HG03066 (cell line): ENCODE measurements at regions not wholly inside any gene's neighbourhood (a gene's known extent, or its start where the extent isn't known, plus 50 kb on each side); places are given as distances from the start of the nearest gene placed in this dataset.
"Not testable (repeated sequence)": the region's sequence is repeated elsewhere in the genome, so short reads cannot be mapped to it uniquely, and the experiment has no call there.

ENCODE experiments used
- ATAC-seq: cut with Tn5 transposase; IDR thresholded peaks from one replicate; pipeline ENCODE4 v1.9.1; 2021; ENCODE audit warnings: low read depth; ENCODE audit not compliant: unreplicated experiment

GRCh38 chr10:22825841-22826240 lies 102.0 kb upstream of the ARMC3 start:
- no peak for ATAC-seq

GRCh38 chr10:22824984-22825383 lies 102.9 kb upstream of the ARMC3 start:
- ATAC-seq: no peak

DNA sequence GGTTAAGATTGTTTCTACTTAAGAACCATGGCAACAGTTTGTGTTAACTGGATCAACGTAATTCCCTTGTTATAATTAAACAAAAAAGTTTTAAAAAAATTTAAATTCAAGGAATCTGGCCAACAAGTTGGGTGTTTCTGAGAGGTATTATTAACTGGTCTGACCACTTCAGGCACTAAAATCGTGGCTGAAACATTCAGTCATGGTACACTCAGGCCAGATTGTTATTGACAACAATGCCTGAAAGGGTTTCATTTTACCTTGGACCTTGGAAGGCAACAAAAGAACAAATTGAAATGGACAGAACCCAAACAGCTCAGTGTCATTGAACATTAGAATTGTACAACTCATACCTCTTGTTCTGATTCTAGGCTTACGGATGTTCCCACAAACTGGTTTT lies 103.3 kb upstream of the ARMC3 start:
- no peak for ATAC-seq

DNA sequence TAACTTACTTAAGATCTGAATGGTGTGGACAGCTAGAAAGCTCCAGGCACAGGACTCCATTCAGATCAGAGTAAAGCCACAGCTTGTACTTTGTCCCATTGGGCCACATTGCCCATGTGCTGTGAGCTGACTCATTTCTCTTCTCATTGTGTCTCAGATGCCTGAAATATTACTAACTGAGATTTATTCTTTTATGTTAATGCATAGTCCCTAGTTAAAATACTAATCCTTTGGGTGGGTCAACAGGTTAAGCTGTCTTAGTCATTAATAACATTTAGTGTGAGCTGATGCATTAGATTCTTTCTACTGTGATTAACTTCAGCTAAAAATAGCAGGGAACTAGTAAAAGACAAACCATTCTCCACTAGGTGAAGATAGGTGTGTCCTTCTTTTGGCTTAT lies 104.7 kb upstream of the ARMC3 start:
- ATAC-seq: no peak

GRCh38 chr10:22821921-22822320 lies 105.9 kb upstream of the ARMC3 start:
- not testable (repeated sequence) for ATAC-seq

GRCh38 chr10:22821501-22821900 lies 106.4 kb upstream of the ARMC3 start:
- no peak for ATAC-seq

GRCh38 chr10:22816298-22816653 lies 101.9 kb upstream of the PIP4K2A start:
- no peak for ATAC-seq

GRCh38 chr10:22810643-22811465 lies 96.5 kb upstream of the PIP4K2A start:
- no peak for ATAC-seq

GRCh38 chr10:22807238-22807637 lies 92.9 kb upstream of the PIP4K2A start:
- no peak for ATAC-seq

- no peak for ATAC-seq
Measured at GRCh38 chr10:22805304-22805703, 90.9 kb upstream of the PIP4K2A start.

GRCh38 chr10:22803261-22803885 lies 89.0 kb upstream of the PIP4K2A start:
- ATAC-seq: no peak

GRCh38 chr10:22801785-22802184 lies 87.4 kb upstream of the PIP4K2A start:
- no peak for ATAC-seq

- not testable (repeated sequence) for ATAC-seq
Measured at GRCh38 chr10:22797796-22798195, 83.4 kb upstream of the PIP4K2A start.

- no peak for ATAC-seq
Measured at GRCh38 chr10:22795546-22795945, 81.2 kb upstream of the PIP4K2A start.

DNA sequence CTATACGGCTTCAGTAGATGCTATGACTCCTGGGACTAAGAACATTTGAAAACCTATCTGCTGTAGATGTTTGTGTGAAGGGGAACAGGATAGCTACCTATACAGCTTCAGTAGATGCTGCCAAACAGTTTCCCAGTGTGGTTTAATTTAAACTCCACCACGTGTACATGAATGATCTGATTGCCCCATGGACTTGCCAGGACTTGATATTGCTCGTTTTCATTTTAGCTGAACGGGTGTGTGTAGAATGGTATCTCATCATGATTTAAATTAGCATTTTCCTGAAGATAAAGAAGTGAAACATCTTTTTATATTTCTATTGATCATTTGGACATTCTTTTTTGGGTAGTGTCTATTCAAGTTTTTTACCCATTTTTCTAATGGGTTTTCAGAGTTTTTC lies 77.8 kb upstream of the PIP4K2A start:
- no peak for ATAC-seq

DNA sequence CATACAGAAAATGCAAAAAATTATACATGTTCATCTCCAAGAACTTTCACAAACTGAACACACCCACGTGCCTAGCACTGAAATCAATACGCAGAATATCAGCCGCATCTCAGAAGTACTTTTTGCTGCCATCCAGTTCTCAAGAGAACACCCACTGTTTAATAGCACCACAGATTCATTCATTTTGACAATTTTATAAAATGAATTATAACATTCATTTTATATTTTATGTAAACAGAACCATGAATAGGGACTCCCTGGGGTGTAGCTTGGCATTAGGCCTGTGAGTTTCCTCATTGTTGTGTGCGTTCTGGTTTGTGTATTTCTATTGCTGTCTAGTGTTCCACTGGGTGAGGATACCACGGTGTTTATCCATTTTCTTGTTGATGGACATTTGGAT lies 77.3 kb upstream of the PIP4K2A start:
- no peak for ATAC-seq

GRCh38 chr10:22784668-22785067 lies 70.3 kb upstream of the PIP4K2A start:
- ATAC-seq: no peak

GRCh38 chr10:22783807-22784206 lies 69.4 kb upstream of the PIP4K2A start:
- no peak for ATAC-seq

DNA sequence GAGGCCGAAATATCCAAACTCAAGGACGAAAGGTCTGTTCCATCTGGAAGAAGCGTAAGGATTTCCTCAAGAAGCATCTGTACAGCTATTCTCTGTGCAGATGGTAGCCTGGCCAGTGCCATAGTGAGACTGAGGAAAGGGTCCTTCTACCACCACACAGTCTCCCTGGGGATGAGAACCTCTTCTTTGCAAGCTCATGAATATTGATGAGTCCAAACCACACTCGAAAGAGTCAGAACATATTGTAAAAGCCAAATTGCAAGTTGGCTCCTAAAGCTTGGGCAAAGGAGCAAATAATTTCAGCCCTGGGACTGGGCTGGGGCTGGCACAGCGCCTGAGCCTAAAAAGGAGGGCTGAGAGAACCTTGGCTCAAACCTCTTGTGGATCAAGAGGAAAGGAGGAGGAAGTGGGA lies 66.1 kb upstream of the PIP4K2A start:
- no peak for ATAC-seq

- ATAC-seq: no peak
Measured at GRCh38 chr10:22779331-22780019, 65.1 kb upstream of the PIP4K2A start.

- ATAC-seq: no peak
Measured at GRCh38 chr10:22774102-22774501, 59.7 kb upstream of the PIP4K2A start.

- ATAC-seq: not testable (repeated sequence)
Measured at GRCh38 chr10:22771631-22772030, 57.3 kb upstream of the PIP4K2A start.
